Body of pancreas (tissue), 4 donors: ENCODE measurements at regions not wholly inside any gene's neighbourhood (a gene's known extent, or its start where the extent isn't known, plus 50 kb on each side); places are given as distances from the start of the nearest gene placed in this dataset.

Source experiments
- ATAC-seq: fragments of 150-250 bp; one replicate; pipeline ENCODE4 v1.9.1; 2016
- DNase-seq, 4 donors: peaks; one replicate each; pipeline ENCODE4 v3.0.0-alpha.2; 2019
- H3K27ac ChIP-seq, 4 donors: fragments of 200-600 bp; sonication (generic); 1 replicate in 3 of 4; 2 replicates in 1 of 4; pipeline versions ENCODE4 v1.5.1 to v1.6.1; 2016 to 2019; ENCODE audit warnings: mild to moderate bottlenecking in 1 of 4, mixed read lengths in 1 of 4, moderate library complexity in 1 of 4
- H3K27me3 ChIP-seq, 2 donors: fragments of 200-600 bp; sonication (generic); one replicate each; pipeline ENCODE4 v1.6.0; 2016; ENCODE audit warnings: mild to moderate bottlenecking in 1 of 2
- H3K36me3 ChIP-seq, 2 donors: fragments of 200-600 bp; sonication (generic); replicated peaks in 1 of 2; 2 replicates each; pipeline ENCODE4 v1.5.1; 2016; ENCODE audit warnings: low read depth in 2 of 2; ENCODE audit not compliant: insufficient read depth in 1 of 2
- H3K4me1 ChIP-seq: fragments of 200-600 bp; sonication (generic); one replicate; pipeline ENCODE4 v1.6.0; 2016
- H3K4me3 ChIP-seq, 2 donors: fragments of 200-600 bp; sonication (generic); 1 replicate in 1 of 2; 2 replicates in 1 of 2; pipeline ENCODE4 v1.5.1; 2016 to 2019
- H3K9me3 ChIP-seq, 3 donors: fragments of 200-600 bp; sonication (generic); 1 replicate in 2 of 3; 2 replicates in 1 of 3; pipeline ENCODE4 v1.5.1; 2016
- POLR2A ChIP-seq, 3 donors: fragments of 450-650 bp; IDR thresholded peaks; one replicate each; pipeline ENCODE4 v1.6.1; 2016; ENCODE audit warnings: antibody characterized with exemption in 3 of 3, mild to moderate bottlenecking in 2 of 3
- WGBS, 2 donors: methylation state at CpG; one replicate each; pipeline ENCODE4 v1.1.5; 2017; 5-methylcytosine and 5-hydroxymethylcytosine counted together
- intact Hi-C: fragments of 100-400 bp; cut with DNase I; formaldehyde crosslinking; loops from one replicate; pipeline ENCODE4 v1.15.1; 2023
- TF ChIP-seq, protein P1 (sequence below), 7 experiments: fragments of 450-650 bp in 4 of 7; fragments of 200-600 bp in 3 of 7; sonication (generic) in 3 of 7; IDR thresholded peaks; one replicate each; pipeline ENCODE4 v1.5.1; 2016 to 2019; ENCODE audit warnings: antibody characterized with exemption in 7 of 7

DNA sequence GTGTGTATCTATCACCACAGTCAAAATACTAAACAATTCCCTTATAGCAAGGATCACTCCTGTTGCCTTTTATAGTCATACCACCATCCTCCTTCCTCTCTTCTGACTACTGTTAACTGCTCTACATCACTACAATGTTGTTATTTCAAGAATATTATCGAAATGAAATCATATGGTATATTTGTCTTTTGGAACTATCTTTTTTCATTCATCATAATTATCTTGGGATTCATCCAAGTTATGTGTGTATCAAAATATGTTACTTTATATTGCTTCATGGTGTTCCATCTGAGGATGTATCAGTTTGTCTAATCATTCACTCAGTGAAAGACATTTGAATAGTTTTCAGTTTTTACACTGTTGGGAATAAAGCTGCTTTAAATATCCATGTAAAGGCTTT lies 1423.0 kb upstream of the PIK3C3 start:
- WGBS, 2 donors = 68 to 81% methylated on average over 1 of the region's 1 CpG
- Histone ChIP-seq H3K4me1 (no peaks in the 10 kb centered on the region), H3K27ac (no peak overlapping the region), H3K4me3 (no peak overlapping the region), H3K36me3 (no peaks in the 10 kb centered on the region), H3K27me3 (no peaks in the 10 kb centered on the region), H3K9me3 (no peaks in the 10 kb centered on the region)
- ATAC-seq (no peak), DNase-seq (no peak)
- no peak for TF ChIP-seq POLR2A (IDR thresholded peaks at IDR 0.05)
- TF ChIP-seq, protein P1, sequence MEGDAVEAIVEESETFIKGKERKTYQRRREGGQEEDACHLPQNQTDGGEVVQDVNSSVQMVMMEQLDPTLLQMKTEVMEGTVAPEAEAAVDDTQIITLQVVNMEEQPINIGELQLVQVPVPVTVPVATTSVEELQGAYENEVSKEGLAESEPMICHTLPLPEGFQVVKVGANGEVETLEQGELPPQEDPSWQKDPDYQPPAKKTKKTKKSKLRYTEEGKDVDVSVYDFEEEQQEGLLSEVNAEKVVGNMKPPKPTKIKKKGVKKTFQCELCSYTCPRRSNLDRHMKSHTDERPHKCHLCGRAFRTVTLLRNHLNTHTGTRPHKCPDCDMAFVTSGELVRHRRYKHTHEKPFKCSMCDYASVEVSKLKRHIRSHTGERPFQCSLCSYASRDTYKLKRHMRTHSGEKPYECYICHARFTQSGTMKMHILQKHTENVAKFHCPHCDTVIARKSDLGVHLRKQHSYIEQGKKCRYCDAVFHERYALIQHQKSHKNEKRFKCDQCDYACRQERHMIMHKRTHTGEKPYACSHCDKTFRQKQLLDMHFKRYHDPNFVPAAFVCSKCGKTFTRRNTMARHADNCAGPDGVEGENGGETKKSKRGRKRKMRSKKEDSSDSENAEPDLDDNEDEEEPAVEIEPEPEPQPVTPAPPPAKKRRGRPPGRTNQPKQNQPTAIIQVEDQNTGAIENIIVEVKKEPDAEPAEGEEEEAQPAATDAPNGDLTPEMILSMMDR (IDR thresholded peaks at IDR 0.05) = no peak
- intact Hi-C loops = no loop called here

DNA sequence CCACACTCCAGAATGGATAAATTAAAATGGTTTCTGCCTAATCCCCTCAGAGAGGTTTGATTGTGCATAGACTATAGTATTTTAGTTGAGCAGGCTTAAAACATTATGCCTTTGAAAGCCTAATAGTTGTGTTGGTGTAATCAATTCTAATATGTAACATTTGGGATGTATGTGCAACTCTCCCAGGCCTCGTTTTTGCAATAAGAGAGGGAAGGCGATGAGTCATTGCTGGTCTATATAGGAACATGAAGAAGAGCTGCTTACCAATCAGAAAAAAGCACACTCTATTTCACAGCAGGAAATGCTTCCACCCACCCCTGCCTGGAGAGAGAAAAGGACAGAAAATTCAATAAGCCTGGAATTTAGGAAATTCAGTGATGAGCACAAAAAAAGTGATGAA lies 1424.0 kb upstream of the PIK3C3 start:
- no peaks in the 10 kb centered on the region for H3K4me1 ChIP-seq
- H3K36me3 ChIP-seq = no peaks in the 10 kb centered on the region
- H3K27me3 ChIP-seq = no peaks in the 10 kb centered on the region
- intact Hi-C loops = no loop called here
- DNase-seq = no peak
- no peak overlapping the region for H3K4me3 ChIP-seq
- H3K9me3 ChIP-seq = no peaks in the 10 kb centered on the region
- TF ChIP-seq, protein P1 (IDR thresholded peaks at IDR 0.05) = no peak
- no peak for TF ChIP-seq POLR2A (IDR thresholded peaks at IDR 0.05)
- no peak for ATAC-seq
- WGBS, 2 donors = 68 to 77% methylated on average over 2 of the region's 2 CpGs
- no peak overlapping the region for H3K27ac ChIP-seq

DNA sequence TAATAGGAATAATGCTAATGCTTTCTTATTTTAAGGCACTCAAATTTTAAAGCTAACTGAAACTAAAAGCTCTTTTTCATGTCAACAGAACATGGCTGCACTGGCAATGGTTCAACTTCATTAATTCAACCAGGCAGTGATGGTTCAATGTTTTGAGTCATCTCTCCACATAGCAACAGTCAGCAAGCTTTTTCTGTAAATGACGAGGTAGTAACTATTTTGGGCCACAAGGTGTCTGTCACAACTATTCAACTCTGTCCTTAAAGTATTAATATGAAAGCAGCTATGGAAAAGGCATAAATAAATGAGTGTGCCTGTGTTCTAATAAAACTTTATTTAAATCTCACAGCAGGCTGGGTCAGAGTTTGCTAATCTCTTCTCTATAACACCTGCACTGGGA lies 1425.6 kb upstream of the PIK3C3 start:
- Histone ChIP-seq H3K9me3 (no peaks in the 10 kb centered on the region), H3K4me3 (no peak overlapping the region), H3K27me3 (no peaks in the 10 kb centered on the region), H3K27ac (no peak overlapping the region), H3K4me1 (no peaks in the 10 kb centered on the region), H3K36me3 (no peaks in the 10 kb centered on the region)
- DNase-seq (no peak), ATAC-seq (no peak)
- TF ChIP-seq, protein P1 (IDR thresholded peaks at IDR 0.05) = peak in 2 of 7 experiments; percentile 4 to 22
- TF ChIP-seq POLR2A (IDR thresholded peaks at IDR 0.05) = no peak
- intact Hi-C loops = no loop called here
- WGBS, 2 donors = 61 to 66% methylated on average over 1 of the region's 1 CpG

DNA sequence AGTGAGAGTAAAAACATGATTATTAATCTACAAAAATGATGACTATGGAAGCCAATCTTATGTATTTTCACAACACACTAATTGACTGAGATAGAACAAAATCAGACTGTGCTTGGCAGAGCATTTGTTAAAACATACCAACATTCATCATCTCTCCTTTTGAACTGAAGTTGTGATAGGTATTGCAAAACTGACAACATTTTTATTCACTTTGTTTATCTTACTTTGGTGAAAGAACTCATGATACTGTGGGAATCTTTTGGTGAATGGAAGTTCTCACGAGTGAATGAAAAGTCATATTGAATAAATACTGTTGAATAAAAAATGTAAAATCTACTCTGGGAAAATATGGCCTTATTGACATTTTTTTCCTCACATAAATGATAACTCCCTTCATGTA lies 1430.2 kb upstream of the PIK3C3 start:
- no peaks in the 10 kb centered on the region for H3K4me1 ChIP-seq
- 39 to 47% methylated on average over 1 of the region's 1 CpG for WGBS, 2 donors
- ATAC-seq = no peak
- DNase-seq = no peak
- H3K4me3 ChIP-seq = no peak overlapping the region
- intact Hi-C loops = no loop called here
- no peak overlapping the region for H3K27ac ChIP-seq
- H3K9me3 ChIP-seq = no peaks in the 10 kb centered on the region
- no peaks in the 10 kb centered on the region for H3K36me3 ChIP-seq
- TF ChIP-seq, protein P1 (IDR thresholded peaks at IDR 0.05) = no peak
- TF ChIP-seq POLR2A (IDR thresholded peaks at IDR 0.05) = no peak
- H3K27me3 ChIP-seq = no peaks in the 10 kb centered on the region

DNA sequence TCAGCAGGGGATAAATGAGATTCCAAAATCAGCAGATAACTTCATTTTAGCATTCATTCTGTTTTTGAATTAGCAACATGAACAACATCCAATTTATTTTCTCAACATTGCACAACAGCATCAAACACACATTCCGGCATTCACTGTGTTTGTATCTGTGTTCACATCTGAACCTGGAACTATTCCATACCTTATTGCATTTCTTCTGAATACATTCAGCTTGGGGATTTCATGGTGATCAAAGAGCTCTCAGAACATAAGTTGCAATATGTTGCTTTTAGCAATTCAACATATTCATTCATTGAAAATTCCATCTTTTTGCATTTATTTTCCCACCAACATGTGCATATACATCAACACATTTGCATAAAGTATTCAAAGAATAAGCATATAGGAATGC lies 1431.7 kb upstream of the PIK3C3 start:
- intact Hi-C loops = no loop called here
- Histone ChIP-seq H3K4me3 (no peak overlapping the region), H3K36me3 (no peaks in the 10 kb centered on the region), H3K9me3 (no peaks in the 10 kb centered on the region), H3K27ac (no peak overlapping the region), H3K27me3 (no peaks in the 10 kb centered on the region), H3K4me1 (no peaks in the 10 kb centered on the region)
- ATAC-seq = no peak
- DNase-seq = no peak
- TF ChIP-seq, protein P1 (IDR thresholded peaks at IDR 0.05) = no peak
- no peak for TF ChIP-seq POLR2A (IDR thresholded peaks at IDR 0.05)
- WGBS, 2 donors = 82 to 88% methylated on average over 1 of the region's 1 CpG
